Left lung (tissue), 4 donors: ENCODE measurements at regions not wholly inside any gene's neighbourhood (a gene's known extent, or its start where the extent isn't known, plus 50 kb on each side); places are given as distances from the start of the nearest gene placed in this dataset.
"Not testable (repeated sequence)": the region's sequence is repeated elsewhere in the genome, so short reads cannot be mapped to it uniquely, and the experiment has no call there.

Experiments
- ATAC-seq: fragments of 200-7000 bp; cut with Tn5 transposase; one replicate; pipeline ENCODE4 v1.9.1; 2020; ENCODE audit warnings: moderate library complexity
- DNase-seq, 4 donors: peaks; one replicate each; pipeline ENCODE4 v3.0.0-alpha.2; 2013 to 2020
- H3K27ac ChIP-seq, 2 donors: fragments of 200-600 bp; sonication (generic) in 1 of 2; one replicate each; pipeline versions ENCODE4 v1.5.0 to v1.8.0; 2020 to 2021
- H3K27me3 ChIP-seq, 2 donors: fragments of 200-600 bp; sonication (generic) in 1 of 2; one replicate each; pipeline versions ENCODE4 v1.5.0 to v1.8.0; 2020 to 2021
- H3K36me3 ChIP-seq, 2 donors: fragments of 200-600 bp; sonication (generic) in 1 of 2; one replicate each; pipeline versions ENCODE4 v1.5.0 to v1.8.0; 2020 to 2021
- H3K4me1 ChIP-seq, 2 donors: fragments of 200-600 bp; one replicate each; pipeline ENCODE4 v1.8.0; 2021
- H3K4me3 ChIP-seq, 2 donors: fragments of 200-600 bp; sonication (generic) in 1 of 2; one replicate each; pipeline versions ENCODE4 v1.5.0 to v1.8.0; 2020 to 2021; ENCODE audit warnings: mild to moderate bottlenecking in 1 of 2
- H3K9me3 ChIP-seq, 2 donors: fragments of 200-600 bp; sonication (generic) in 1 of 2; one replicate each; pipeline versions ENCODE4 v1.5.0 to v1.8.0; 2020 to 2021
- intact Hi-C, 2 donors: fragments of 100-400 bp; cut with DNase I; formaldehyde crosslinking; loops; one replicate each; pipeline versions ENCODE4 v1.11.2 to v1.14.2; 2022
- TF ChIP-seq, protein P1 (sequence below), 2 donors: fragments of 200-600 bp; sonication (generic) in 1 of 2; IDR thresholded peaks; one replicate each; pipeline versions ENCODE4 v1.5.0 to v1.8.0; 2021; ENCODE audit warnings: antibody characterized with exemption in 2 of 2
- donor health status: DM: no; HTN: yes; CAD: no.
- donor health status: DM: no; HTN: no; CAD: no.

DNA sequence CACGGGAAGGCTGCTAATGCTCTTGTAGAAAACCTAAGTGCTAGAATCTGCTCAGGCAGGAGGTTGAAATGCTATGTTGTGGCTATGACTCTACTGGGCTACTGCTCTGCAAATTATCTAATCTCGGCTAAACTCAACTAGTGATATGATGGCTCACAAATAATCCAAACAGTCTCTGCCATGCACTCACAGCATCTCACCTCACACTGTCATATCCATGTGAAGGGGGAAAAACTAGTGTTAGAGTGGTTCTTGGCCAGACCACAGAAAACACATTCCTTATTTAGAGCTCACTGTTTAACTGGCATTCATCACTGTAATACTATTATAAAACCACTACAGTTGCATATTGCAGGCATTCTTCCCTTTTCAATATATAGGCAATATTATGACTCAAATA is 81.8 kb upstream of the DST start:
- Histone ChIP-seq H3K9me3 (no peaks in the 10 kb centered on the region), H3K4me3 (no peak overlapping the region), H3K4me1 (peaks cover 0 to 4% of the 10 kb centered on the region in 2 donors), H3K27ac (no peak overlapping the region), H3K27me3 (no peaks in the 10 kb centered on the region), H3K36me3 (no peaks in the 10 kb centered on the region)
- intact Hi-C loops: no loop called here
- ATAC-seq (peak; percentile 14), DNase-seq (no peak)
- TF ChIP-seq, protein P1, sequence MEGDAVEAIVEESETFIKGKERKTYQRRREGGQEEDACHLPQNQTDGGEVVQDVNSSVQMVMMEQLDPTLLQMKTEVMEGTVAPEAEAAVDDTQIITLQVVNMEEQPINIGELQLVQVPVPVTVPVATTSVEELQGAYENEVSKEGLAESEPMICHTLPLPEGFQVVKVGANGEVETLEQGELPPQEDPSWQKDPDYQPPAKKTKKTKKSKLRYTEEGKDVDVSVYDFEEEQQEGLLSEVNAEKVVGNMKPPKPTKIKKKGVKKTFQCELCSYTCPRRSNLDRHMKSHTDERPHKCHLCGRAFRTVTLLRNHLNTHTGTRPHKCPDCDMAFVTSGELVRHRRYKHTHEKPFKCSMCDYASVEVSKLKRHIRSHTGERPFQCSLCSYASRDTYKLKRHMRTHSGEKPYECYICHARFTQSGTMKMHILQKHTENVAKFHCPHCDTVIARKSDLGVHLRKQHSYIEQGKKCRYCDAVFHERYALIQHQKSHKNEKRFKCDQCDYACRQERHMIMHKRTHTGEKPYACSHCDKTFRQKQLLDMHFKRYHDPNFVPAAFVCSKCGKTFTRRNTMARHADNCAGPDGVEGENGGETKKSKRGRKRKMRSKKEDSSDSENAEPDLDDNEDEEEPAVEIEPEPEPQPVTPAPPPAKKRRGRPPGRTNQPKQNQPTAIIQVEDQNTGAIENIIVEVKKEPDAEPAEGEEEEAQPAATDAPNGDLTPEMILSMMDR (IDR thresholded peaks at IDR 0.05): no peak

DNA sequence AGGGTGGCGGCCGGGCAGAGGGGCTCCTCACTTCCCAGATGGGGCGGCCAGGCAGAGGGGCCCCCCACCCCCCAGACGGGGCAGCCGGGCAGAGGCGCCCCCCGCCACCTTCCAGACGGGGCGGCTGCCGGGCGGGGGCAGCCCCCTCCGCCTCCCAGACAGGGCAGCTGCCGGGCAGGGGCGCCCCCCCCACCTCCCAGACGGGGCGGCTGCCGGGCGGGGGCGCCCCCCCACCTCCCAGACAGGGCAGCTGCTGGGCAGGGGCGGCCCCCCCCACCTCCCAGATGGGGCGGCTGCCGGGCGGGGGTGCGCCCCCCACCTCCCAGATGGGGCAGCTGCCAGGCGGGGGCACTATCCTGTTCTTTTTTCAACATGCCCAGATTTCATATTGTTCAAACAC is 78.2 kb upstream of the DST start:
- Histone ChIP-seq H3K27me3 (no peaks in the 10 kb centered on the region), H3K4me3 (no peak overlapping the region), H3K4me1 (no peaks in the 10 kb centered on the region), H3K36me3 (no peaks in the 10 kb centered on the region), H3K27ac (no peak overlapping the region), H3K9me3 (no peaks in the 10 kb centered on the region)
- ATAC-seq (no peak), DNase-seq (no peak)
- intact Hi-C loops: no loop called here
- TF ChIP-seq, protein P1 (IDR thresholded peaks at IDR 0.05): no peak

DNA sequence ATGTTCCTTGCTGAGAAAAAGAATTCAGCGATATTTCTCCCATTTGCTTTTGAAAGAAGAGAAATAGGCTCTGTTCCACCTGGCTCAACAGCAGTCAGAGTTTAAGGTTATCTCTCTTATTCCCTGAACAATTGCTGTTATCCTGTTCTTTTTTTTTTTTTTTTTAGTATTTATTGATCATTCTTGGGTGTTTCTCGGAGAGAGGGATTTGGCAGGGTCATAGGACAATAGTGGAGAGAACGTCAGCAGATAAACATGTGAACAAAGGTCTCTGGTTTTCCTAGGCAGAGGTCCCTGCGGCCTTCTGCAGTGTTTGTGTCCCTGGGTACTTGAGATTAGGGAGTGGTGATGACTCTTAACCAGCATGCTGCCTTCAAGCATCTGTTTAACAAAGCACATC is 77.5 kb upstream of the DST start:
- H3K27ac ChIP-seq, H3K36me3 ChIP-seq, DNase-seq, H3K4me3 ChIP-seq, H3K9me3 ChIP-seq, H3K4me1 ChIP-seq, intact Hi-C loops, H3K27me3 ChIP-seq, ATAC-seq: not testable (repeated sequence)

DNA sequence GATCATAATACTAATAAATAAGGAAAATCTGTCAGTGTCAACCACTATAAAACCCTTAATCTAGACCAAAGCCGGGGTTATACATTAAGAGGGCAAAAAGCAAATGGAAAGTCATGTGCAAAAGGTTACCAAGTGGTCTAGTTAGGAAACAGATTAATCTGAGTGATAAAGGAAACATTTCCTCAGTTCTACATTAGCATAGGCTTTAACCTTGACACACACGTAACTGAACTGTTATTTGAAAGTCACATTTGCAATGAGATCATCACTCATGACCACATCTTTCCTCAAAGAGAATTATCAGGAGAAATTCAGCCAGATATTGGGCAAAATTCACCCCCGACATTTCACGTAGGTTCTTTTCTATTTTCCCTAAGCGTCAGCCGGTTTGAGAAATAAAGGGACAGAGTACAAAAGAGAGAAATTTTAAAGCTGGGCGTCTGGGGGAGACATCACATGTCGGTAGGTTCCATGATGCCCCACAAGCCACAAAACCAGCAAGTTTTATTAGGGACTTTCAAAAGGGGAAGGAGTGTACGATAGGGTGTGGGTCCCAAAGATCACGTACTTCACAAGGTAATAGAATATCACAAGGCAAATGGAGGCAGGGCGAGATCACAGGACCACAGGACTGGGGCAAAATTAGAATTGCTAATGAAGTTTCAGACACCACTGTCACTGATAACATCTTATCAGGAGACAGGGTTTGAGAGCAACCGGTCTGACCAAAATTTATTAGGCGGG is 76.8 kb upstream of the DST start:
- intact Hi-C loops, H3K27ac ChIP-seq: not testable (repeated sequence)

DNA sequence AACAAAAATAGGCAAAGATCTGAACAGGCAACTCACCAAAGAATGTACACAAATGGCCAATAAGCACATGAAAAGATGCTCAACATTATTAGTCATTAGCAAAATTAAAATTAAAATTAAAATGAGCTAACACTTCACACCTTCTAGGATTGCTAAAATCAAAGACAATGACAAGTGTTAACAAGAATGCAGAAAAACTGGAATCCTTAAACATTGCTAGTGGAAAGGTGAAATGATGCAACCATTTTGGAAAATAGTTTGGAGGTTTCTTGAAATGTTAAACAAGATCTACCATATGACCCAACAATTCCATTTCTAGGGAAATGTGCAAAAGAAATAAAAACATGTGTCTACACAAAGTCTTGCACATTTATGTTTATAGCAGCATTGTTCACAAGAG is 75.5 kb upstream of the DST start:
- intact Hi-C loops: no loop called here
- ATAC-seq: no peak
- TF ChIP-seq, protein P1 (IDR thresholded peaks at IDR 0.05): no peak
- DNase-seq: no peak
- no peaks in the 10 kb centered on the region for H3K9me3 ChIP-seq
- H3K27ac ChIP-seq: no peak overlapping the region
- H3K4me1 ChIP-seq: peaks cover 0 to 12% of the 10 kb centered on the region in 2 donors
- no peak overlapping the region for H3K4me3 ChIP-seq
- no peaks in the 10 kb centered on the region for H3K36me3 ChIP-seq
- no peaks in the 10 kb centered on the region for H3K27me3 ChIP-seq

More for the DNA sequence above, 76.8 kb upstream of the DST start:
- not testable (repeated sequence) for ATAC-seq, H3K4me1 ChIP-seq, H3K36me3 ChIP-seq, H3K27me3 ChIP-seq, H3K4me3 ChIP-seq, H3K9me3 ChIP-seq, DNase-seq

DNA sequence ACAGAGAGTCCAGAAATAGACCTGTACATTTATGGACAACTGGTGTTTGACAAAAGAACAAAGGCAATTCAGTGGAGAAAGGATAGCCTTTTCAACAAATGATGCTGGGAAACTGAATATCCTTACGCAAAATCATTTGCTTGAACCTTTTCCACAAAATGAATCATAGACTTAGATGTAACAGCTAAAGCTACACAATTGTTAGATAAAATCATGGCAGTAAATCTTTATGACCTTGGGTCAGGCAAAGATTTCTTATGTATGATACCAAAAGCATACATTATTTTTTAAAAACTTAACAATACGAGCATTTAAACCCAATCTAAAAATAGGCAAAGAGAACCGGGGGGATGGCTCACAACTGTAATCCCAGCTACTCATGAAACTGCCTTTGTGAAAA is 73.5 kb upstream of the DST start:
- Histone ChIP-seq H3K36me3 (no peaks in the 10 kb centered on the region), H3K4me1 (peaks cover 0 to 12% of the 10 kb centered on the region in 2 donors), H3K27me3 (no peaks in the 10 kb centered on the region), H3K4me3 (no peak overlapping the region), H3K9me3 (no peaks in the 10 kb centered on the region), H3K27ac (peak overlapping the region in 1 of 2 donors; percentile 57)
- ATAC-seq (no peak), DNase-seq (no peak)
- intact Hi-C loops: no loop called here
- TF ChIP-seq, protein P1 (IDR thresholded peaks at IDR 0.05): no peak
